ENCODE measurements at regions not wholly inside any gene's neighbourhood (a gene's known extent, or its start where the extent isn't known, plus 50 kb on each side); places are given as distances from the start of the nearest gene placed in this dataset.

GRCh38 chr16:85989863-85990643 is 91.1 kb downstream of the IRF8 start:
- Histone ChIP-seq H3K27ac (no peak overlapping the region), H3K36me3 (no peaks in the 10 kb centered on the region), H3K9me3 (no peaks in the 10 kb centered on the region), H3K4me3 (no peak overlapping the region), H3K4me1 (replicated peaks) (no peaks in the 10 kb centered on the region), H3K27me3 (replicated peaks; ENCODE audit: insufficient read depth) (no peaks in the 10 kb centered on the region)
- intact Hi-C loops (cut with DNase I): loop anchor here (10.0 kb wide), 1 partner anchor 165 kb away; no protein-coding TSS in a partner anchor
- 35% methylated on average over 15 of the region's 15 CpGs for WGBS
- TF ChIP-seq POLR2AphosphoS5 (IDR thresholded peaks at IDR 0.05) (no peak), POLR2A (IDR thresholded peaks at IDR 0.05) (no peak), CTCF (IDR thresholded peaks at IDR 0.05) (no peak)
- no peak for DNase-seq (ENCODE audit: low spot score)

- H3K9me3 ChIP-seq: no peaks in the 10 kb centered on the region
- no peak for DNase-seq (ENCODE audit: low spot score)
- H3K4me3 ChIP-seq: no peak overlapping the region
- intact Hi-C loops (cut with DNase I): no loop called here
- 96% methylated on average over 12 of the region's 12 CpGs for WGBS
- TF ChIP-seq POLR2A (IDR thresholded peaks at IDR 0.05) (no peak), CTCF (IDR thresholded peaks at IDR 0.05) (no peak), POLR2AphosphoS5 (IDR thresholded peaks at IDR 0.05) (no peak)
- H3K36me3 ChIP-seq: no peaks in the 10 kb centered on the region
- no peak overlapping the region for H3K27ac ChIP-seq
- H3K4me1 ChIP-seq (replicated peaks): no peaks in the 10 kb centered on the region
- no peaks in the 10 kb centered on the region for H3K27me3 ChIP-seq (replicated peaks; ENCODE audit: insufficient read depth)
These were observed 91.9 kb downstream of the IRF8 start for GRCh38 chr16:85990861-85991301.

- Histone ChIP-seq H3K27ac (no peak overlapping the region), H3K36me3 (no peaks in the 10 kb centered on the region), H3K4me3 (no peak overlapping the region), H3K27me3 (replicated peaks; ENCODE audit: insufficient read depth) (no peaks in the 10 kb centered on the region), H3K9me3 (no peaks in the 10 kb centered on the region), H3K4me1 (replicated peaks) (no peaks in the 10 kb centered on the region)
- no peak for DNase-seq (ENCODE audit: low spot score)
- intact Hi-C loops (cut with DNase I): no loop called here
- WGBS: 99% methylated on average over 7 of the region's 7 CpGs
- TF ChIP-seq CTCF (IDR thresholded peaks at IDR 0.05): no peak
- no peak for TF ChIP-seq POLR2AphosphoS5 (IDR thresholded peaks at IDR 0.05)
- TF ChIP-seq POLR2A (IDR thresholded peaks at IDR 0.05): no peak
These were observed 92.5 kb downstream of the IRF8 start for GRCh38 chr16:85991425-85991824.

- Histone ChIP-seq H3K27me3 (replicated peaks; ENCODE audit: insufficient read depth) (no peaks in the 10 kb centered on the region), H3K9me3 (no peaks in the 10 kb centered on the region), H3K4me1 (replicated peaks) (no peaks in the 10 kb centered on the region), H3K4me3 (no peak overlapping the region), H3K27ac (no peak overlapping the region), H3K36me3 (no peaks in the 10 kb centered on the region)
- 84% methylated on average over 5 of the region's 5 CpGs for WGBS
- intact Hi-C loops (cut with DNase I): no loop called here
- DNase-seq (ENCODE audit: low spot score): no peak
- TF ChIP-seq POLR2A (IDR thresholded peaks at IDR 0.05) (no peak), CTCF (IDR thresholded peaks at IDR 0.05) (no peak), POLR2AphosphoS5 (IDR thresholded peaks at IDR 0.05) (no peak)
These were observed 92.9 kb downstream of the IRF8 start for GRCh38 chr16:85991856-85992255.

- H3K27ac ChIP-seq: no peak overlapping the region
- TF ChIP-seq CTCF (IDR thresholded peaks at IDR 0.05) (no peak), POLR2AphosphoS5 (IDR thresholded peaks at IDR 0.05) (no peak), POLR2A (IDR thresholded peaks at IDR 0.05) (no peak)
- H3K27me3 ChIP-seq (replicated peaks; ENCODE audit: insufficient read depth): no peaks in the 10 kb centered on the region
- DNase-seq (ENCODE audit: low spot score): no peak
- no peaks in the 10 kb centered on the region for H3K9me3 ChIP-seq
- H3K4me3 ChIP-seq: no peak overlapping the region
- 75% methylated on average over 10 of the region's 10 CpGs for WGBS
- no peaks in the 10 kb centered on the region for H3K4me1 ChIP-seq (replicated peaks)
- H3K36me3 ChIP-seq: no peaks in the 10 kb centered on the region
- intact Hi-C loops (cut with DNase I): no loop called here
These were observed 93.4 kb downstream of the IRF8 start for GRCh38 chr16:85992359-85992758.
